Mesenchymal stem cell (in vitro differentiated cells and primary cell): ENCODE measurements at regions not wholly inside any gene's neighbourhood (a gene's known extent, or its start where the extent isn't known, plus 50 kb on each side); places are given as distances from the start of the nearest gene placed in this dataset.

Experiments
- DNase-seq: peaks from one replicate; pipeline ENCODE4 v3.0.0-alpha.2; 2013
- H2AFZ ChIP-seq: one replicate; pipeline ENCODE4 v1.6.1; 2013; ENCODE audit warnings: low read depth, mild to moderate bottlenecking, control low read depth, inconsistent platforms, low read length, moderate library complexity
- H2AK5ac ChIP-seq: 2 replicates; pipeline ENCODE4 v1.6.1; 2013; ENCODE audit warnings: low read length, moderate library complexity, mild to moderate bottlenecking, inconsistent platforms; ENCODE audit not compliant: severe bottlenecking
- H2BK120ac ChIP-seq: one replicate; pipeline ENCODE4 v1.6.1; 2013; ENCODE audit warnings: low read depth, mild to moderate bottlenecking, inconsistent platforms, low read length, moderate library complexity
- H2BK12ac ChIP-seq, 2 experiments: one replicate each; pipeline ENCODE4 v1.6.1; 2013; ENCODE audit warnings: inconsistent platforms in 2 of 2, low read length in 2 of 2, mild to moderate bottlenecking in 2 of 2, moderate library complexity in 2 of 2, control low read depth in 1 of 2
- H2BK15ac ChIP-seq: one replicate; pipeline ENCODE4 v1.6.1; 2013; ENCODE audit warnings: mild to moderate bottlenecking, low read depth, inconsistent platforms; ENCODE audit not compliant: poor library complexity, severe bottlenecking
- H2BK5ac ChIP-seq: 2 replicates; pipeline ENCODE4 v1.6.1; 2013; ENCODE audit warnings: low read depth, mild to moderate bottlenecking, low read length, control low read depth, inconsistent platforms; ENCODE audit not compliant: poor library complexity, severe bottlenecking
- H3K14ac ChIP-seq, 2 experiments: one replicate each; pipeline ENCODE4 v1.6.1; 2013; ENCODE audit warnings: inconsistent platforms in 2 of 2, low read length in 2 of 2, control low read depth in 1 of 2, mild to moderate bottlenecking in 1 of 2, moderate library complexity in 1 of 2
- H3K18ac ChIP-seq, 2 experiments: one replicate each; pipeline ENCODE4 v1.6.1; 2013; ENCODE audit warnings: inconsistent platforms in 2 of 2, low read length in 2 of 2, control low read depth in 1 of 2, low read depth in 1 of 2, mild to moderate bottlenecking in 1 of 2
- H3K23ac ChIP-seq, 2 experiments: one replicate each; pipeline ENCODE4 v1.6.1; 2013; ENCODE audit warnings: inconsistent platforms in 2 of 2, low read length in 2 of 2, mild to moderate bottlenecking in 2 of 2, moderate library complexity in 2 of 2, control low read depth in 1 of 2
- H3K27ac ChIP-seq: 2 replicates; pipeline ENCODE4 v1.5.1; 2013; ENCODE audit warnings: mild to moderate bottlenecking, moderate library complexity, low read length, control low read depth, inconsistent platforms; ENCODE audit not compliant: poor library complexity, severe bottlenecking
- H3K27me3 ChIP-seq, 2 experiments: 2 replicates each; pipeline versions ENCODE4 v1.6.1 to v1.7.0; 2013; ENCODE audit warnings: low read length in 2 of 2, mild to moderate bottlenecking in 2 of 2, moderate library complexity in 2 of 2, control low read depth in 1 of 2, inconsistent platforms in 1 of 2; ENCODE audit not compliant: control insufficient read depth in 1 of 2, insufficient read depth in 1 of 2
- H3K36me3 ChIP-seq, 2 experiments: 2 replicates each; pipeline versions ENCODE4 v1.6.1 to v1.7.0; 2013; ENCODE audit warnings: low read length in 2 of 2, control low read depth in 1 of 2, inconsistent platforms in 1 of 2, low read depth in 1 of 2, mild to moderate bottlenecking in 1 of 2; ENCODE audit not compliant: insufficient read depth in 2 of 2, control insufficient read depth in 1 of 2
- H3K4ac ChIP-seq, 2 experiments: one replicate each; pipeline ENCODE4 v1.6.1; 2013; ENCODE audit warnings: inconsistent platforms in 2 of 2, low read length in 2 of 2, mild to moderate bottlenecking in 2 of 2, moderate library complexity in 2 of 2, control low read depth in 1 of 2, low read depth in 1 of 2
- H3K4me1 ChIP-seq: 2 replicates; pipeline ENCODE4 v1.6.1; 2013; ENCODE audit warnings: low read depth, low read length, control low read depth; ENCODE audit not compliant: control insufficient read depth, insufficient read depth
- H3K4me2 ChIP-seq: 2 replicates; pipeline ENCODE4 v1.6.1; 2013; ENCODE audit warnings: low read length, mild to moderate bottlenecking, inconsistent platforms; ENCODE audit not compliant: poor library complexity, severe bottlenecking
- H3K4me3 ChIP-seq, 2 experiments: 2 replicates each; pipeline versions ENCODE4 v1.5.1 to v1.7.0; 2013; ENCODE audit warnings: low read length in 2 of 2, mild to moderate bottlenecking in 2 of 2, control low read depth in 1 of 2, low read depth in 1 of 2; ENCODE audit not compliant: insufficient read depth in 1 of 2
- H3K79me1 ChIP-seq: replicated peaks from 2 replicates; pipeline ENCODE4 v1.6.1; 2013; ENCODE audit warnings: mild to moderate bottlenecking, control low read depth, low read length, inconsistent platforms; ENCODE audit not compliant: poor library complexity, severe bottlenecking
- H3K9ac ChIP-seq: 2 replicates; pipeline ENCODE4 v1.7.0; 2013; ENCODE audit warnings: mild to moderate bottlenecking, low read length, moderate library complexity
- H3K9me3 ChIP-seq: 2 replicates; pipeline ENCODE4 v1.7.0; 2013; ENCODE audit warnings: mild to moderate bottlenecking, low read length; ENCODE audit not compliant: control insufficient read depth
- H4K8ac ChIP-seq: one replicate; pipeline ENCODE4 v1.6.1; 2013; ENCODE audit warnings: inconsistent platforms, mild to moderate bottlenecking, low read length, moderate library complexity
- H4K91ac ChIP-seq: one replicate; pipeline ENCODE4 v1.6.1; 2013; ENCODE audit warnings: mild to moderate bottlenecking, low read length, inconsistent platforms
- WGBS: methylation state at CpG from one replicate; pipeline ENCODE4 v1.1.7; 2013; ENCODE audit warnings: mixed read lengths; 5-methylcytosine and 5-hydroxymethylcytosine counted together

GRCh38 chr13:44802491-44802890 is 186.8 kb downstream of the NUFIP1 start:
- Histone ChIP-seq H3K14ac (no peak overlapping the region), H3K23ac (no peak overlapping the region), H2AFZ (no peak overlapping the region), H3K4me3 (peak overlapping the region in 1 of 2 experiments; percentile 21), H4K8ac (no peak overlapping the region), H2BK12ac (no peak overlapping the region), H3K4me1 (peaks cover 2% of the 10 kb centered on the region), H2BK5ac (no peak overlapping the region), H3K4me2 (no peak overlapping the region), H2BK120ac (peak overlapping the region; percentile 40), H3K36me3 (no peaks in the 10 kb centered on the region), H4K91ac (no peak overlapping the region), H3K9me3 (no peaks in the 10 kb centered on the region), H3K27ac (peak overlapping the region; percentile 11), H3K4ac (peak overlapping the region in 1 of 2 experiments; percentile 10), H3K9ac (no peak overlapping the region), H3K79me1 (no peaks in the 10 kb centered on the region), H3K18ac (peak overlapping the region in 1 of 2 experiments; percentile 68), H2BK15ac (no peak overlapping the region), H2AK5ac (no peak overlapping the region), H3K27me3 (no peaks in the 10 kb centered on the region)
- no peak for DNase-seq
- 92% methylated on average over 4 of the region's 4 CpGs for WGBS

DNA sequence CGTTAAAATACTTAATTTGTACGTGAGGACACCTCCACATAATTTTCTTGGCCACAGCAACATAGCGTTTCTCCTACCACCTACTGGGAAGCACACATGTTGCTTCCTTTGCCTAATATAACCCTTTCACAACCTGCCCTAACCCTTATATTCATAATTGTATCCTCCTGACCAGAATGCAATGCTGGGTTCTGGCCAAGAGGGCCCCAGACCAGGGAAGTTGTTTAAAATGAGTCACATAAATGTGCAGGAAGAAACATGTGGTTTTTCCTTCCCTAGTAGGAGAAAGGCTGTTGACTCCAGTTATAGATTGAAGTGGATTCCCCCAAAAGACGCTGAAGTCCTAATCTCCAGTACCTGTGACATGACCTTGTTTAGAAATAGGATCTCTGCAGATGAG is 187.3 kb downstream of the NUFIP1 start:
- H3K4me2 ChIP-seq: no peak overlapping the region
- H2BK15ac ChIP-seq: no peak overlapping the region
- H3K27me3 ChIP-seq: no peaks in the 10 kb centered on the region
- H3K27ac ChIP-seq: no peak overlapping the region
- peak; percentile 81 for DNase-seq
- no peaks in the 10 kb centered on the region for H3K9me3 ChIP-seq
- 57% methylated on average over 4 of the region's 4 CpGs for WGBS
- no peak overlapping the region for H3K18ac ChIP-seq
- H2BK120ac ChIP-seq: peak overlapping the region; percentile 40
- H4K8ac ChIP-seq: no peak overlapping the region
- H3K4ac ChIP-seq: no peak overlapping the region
- H2AFZ ChIP-seq: no peak overlapping the region
- no peak overlapping the region for H4K91ac ChIP-seq
- H3K36me3 ChIP-seq: no peaks in the 10 kb centered on the region
- no peak overlapping the region for H3K23ac ChIP-seq
- H2BK5ac ChIP-seq: no peak overlapping the region
- no peaks in the 10 kb centered on the region for H3K79me1 ChIP-seq
- no peak overlapping the region for H2AK5ac ChIP-seq
- H3K4me1 ChIP-seq: peaks cover 2% of the 10 kb centered on the region
- no peak overlapping the region for H3K14ac ChIP-seq
- peak overlapping the region in 1 of 2 experiments; percentile 21 for H3K4me3 ChIP-seq
- H3K9ac ChIP-seq: no peak overlapping the region
- H2BK12ac ChIP-seq: no peak overlapping the region

- Histone ChIP-seq H3K4me3 (no peak overlapping the region), H3K4me2 (no peak overlapping the region), H3K18ac (no peak overlapping the region), H2BK12ac (peak overlapping the region in 1 of 2 experiments; percentile 10), H3K79me1 (no peaks in the 10 kb centered on the region), H3K27me3 (no peaks in the 10 kb centered on the region), H2AFZ (no peak overlapping the region), H3K9me3 (no peaks in the 10 kb centered on the region), H2BK120ac (no peak overlapping the region), H2BK15ac (no peak overlapping the region), H3K23ac (peak overlapping the region in 1 of 2 experiments; percentile 61), H3K4ac (no peak overlapping the region), H3K36me3 (no peaks in the 10 kb centered on the region), H3K14ac (no peak overlapping the region), H3K9ac (no peak overlapping the region), H4K8ac (no peak overlapping the region), H3K4me1 (peaks cover 2% of the 10 kb centered on the region), H2BK5ac (no peak overlapping the region), H2AK5ac (no peak overlapping the region), H3K27ac (no peak overlapping the region), H4K91ac (no peak overlapping the region)
- 80% methylated on average over 5 of the region's 5 CpGs for WGBS
- DNase-seq: no peak
These were observed 188.6 kb downstream of the NUFIP1 start for GRCh38 chr13:44800626-44801025.

GRCh38 chr13:44797685-44798084 is 191.6 kb downstream of the NUFIP1 start:
- Histone ChIP-seq H3K4me1 (peaks cover 2% of the 10 kb centered on the region), H3K4me3 (no peak overlapping the region), H2BK12ac (no peak overlapping the region), H2BK5ac (no peak overlapping the region), H4K8ac (no peak overlapping the region), H3K27ac (no peak overlapping the region), H3K79me1 (no peaks in the 10 kb centered on the region), H2AK5ac (no peak overlapping the region), H2BK120ac (no peak overlapping the region), H3K9ac (no peak overlapping the region), H4K91ac (no peak overlapping the region), H2BK15ac (no peak overlapping the region), H3K18ac (no peak overlapping the region), H3K4ac (no peak overlapping the region), H3K4me2 (no peak overlapping the region), H3K9me3 (no peaks in the 10 kb centered on the region), H3K27me3 (no peaks in the 10 kb centered on the region), H2AFZ (no peak overlapping the region), H3K36me3 (no peaks in the 10 kb centered on the region), H3K14ac (no peak overlapping the region), H3K23ac (no peak overlapping the region)
- WGBS: 100% methylated on average over 1 of the region's 2 CpGs
- no peak for DNase-seq
